ENCODE measurements at regions not wholly inside any gene's neighbourhood (a gene's known extent, or its start where the extent isn't known, plus 50 kb on each side); places are given as distances from the start of the nearest gene placed in this dataset.

GRCh38 chr5:163760498-163760897 is 255.1 kb downstream of the MAT2B start:
- no peak for TF ChIP-seq CTCF (IDR thresholded peaks at IDR 0.05 in 4 of 5, conservative IDR thresholded peaks at IDR 0.05 in 1 of 5)
- no peak for TF ChIP-seq POLR2A (IDR thresholded peaks at IDR 0.05)

Measured in gastrocnemius medialis (tissue), 4 donors.